WTC11 (cell line): ENCODE measurements at regions not wholly inside any gene's neighbourhood (a gene's known extent, or its start where the extent isn't known, plus 50 kb on each side); places are given as distances from the start of the nearest gene placed in this dataset.

Experiments
- CREB1 ChIP-seq: sonication (generic); formaldehyde crosslinking; IDR thresholded peaks from 2 replicates; pipeline ENCODE4 v1.8.0; 2023; ENCODE audit warnings: mild to moderate bottlenecking, missing genetic modification reagents
- NFYB ChIP-seq: sonication (generic); formaldehyde crosslinking; conservative IDR thresholded peaks from 2 replicates; pipeline ENCODE4 v1.8.0; 2022; ENCODE audit warnings: low read depth, missing genetic modification reagents
- SOX15 ChIP-seq: fragments of 250-450 bp; sonication (Bioruptor Pico); IDR thresholded peaks from 2 replicates; pipeline ENCODE4 v1.9.0; 2021; ENCODE audit warnings: mild to moderate bottlenecking
- TCF7 ChIP-seq: sonication (generic); formaldehyde crosslinking; IDR thresholded peaks from 2 replicates; pipeline ENCODE4 v1.8.0; 2022; ENCODE audit warnings: mild to moderate bottlenecking, low read depth, missing genetic modification reagents, moderate library complexity
- TP53 ChIP-seq: sonication (generic); formaldehyde crosslinking; IDR thresholded peaks from 2 replicates; pipeline ENCODE4 v1.8.1; 2023; ENCODE audit warnings: mild to moderate bottlenecking, missing genetic modification reagents
- TF ChIP-seq, protein P1 (sequence below): fragments of 200-600 bp; IDR thresholded peaks from 2 replicates; pipeline ENCODE4 v1.8.0; 2022; ENCODE audit warnings: antibody characterized with exemption
- TF ChIP-seq, protein P2 (sequence below): sonication (generic); formaldehyde crosslinking; IDR thresholded peaks from 2 replicates; pipeline ENCODE4 v1.8.0; 2023; ENCODE audit warnings: mild to moderate bottlenecking, missing genetic modification reagents
- TF ChIP-seq, protein P3 (sequence below): sonication (generic); formaldehyde crosslinking; IDR thresholded peaks from 2 replicates; pipeline ENCODE4 v1.8.0; 2022; ENCODE audit warnings: mild to moderate bottlenecking, missing genetic modification reagents
- TF ChIP-seq, protein P4 (sequence below): sonication (generic); formaldehyde crosslinking; IDR thresholded peaks from 2 replicates; pipeline ENCODE4 v1.8.0; 2023; ENCODE audit warnings: missing genetic modification reagents
- TF ChIP-seq, protein P5 (sequence below): sonication (generic); formaldehyde crosslinking; IDR thresholded peaks from 2 replicates; pipeline ENCODE4 v1.8.1; 2022; ENCODE audit warnings: low read depth, missing genetic modification reagents, borderline replicate concordance
- TF ChIP-seq, protein P6 (sequence below): sonication (generic); formaldehyde crosslinking; IDR thresholded peaks from 2 replicates; pipeline ENCODE4 v1.8.0; 2022; ENCODE audit warnings: mild to moderate bottlenecking, missing genetic modification reagents
- TF ChIP-seq, protein P7 (sequence below): fragments of 250-450 bp; sonication (Bioruptor Pico); IDR thresholded peaks from 2 replicates; pipeline ENCODE4 v1.9.0; 2021; ENCODE audit warnings: mild to moderate bottlenecking
- TF ChIP-seq, protein P8 (sequence below): fragments of 250-450 bp; sonication (Bioruptor Pico); IDR thresholded peaks from 2 replicates; pipeline ENCODE4 v1.9.0; 2021; ENCODE audit warnings: mild to moderate bottlenecking, borderline replicate concordance

DNA sequence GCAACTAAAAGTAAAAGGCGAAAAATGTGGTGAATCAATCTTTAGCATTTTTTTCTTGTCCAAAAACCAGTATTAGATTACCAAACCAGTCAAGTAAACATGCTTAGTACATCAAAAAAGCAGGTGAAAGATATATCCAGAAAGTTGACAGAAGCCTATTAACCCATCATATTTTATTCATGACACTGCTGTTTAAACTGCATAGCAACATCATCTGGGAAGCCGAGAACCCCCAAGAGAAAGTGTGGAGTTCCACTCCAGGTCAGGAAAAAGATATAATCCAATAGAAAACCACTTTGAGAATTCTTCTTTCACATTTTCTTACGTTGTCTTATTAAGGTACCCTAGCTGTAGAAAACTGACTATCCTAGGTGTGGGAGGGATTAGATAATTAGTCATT lies 466.8 kb upstream of the CDH8 start:
- TF ChIP-seq, protein P1, sequence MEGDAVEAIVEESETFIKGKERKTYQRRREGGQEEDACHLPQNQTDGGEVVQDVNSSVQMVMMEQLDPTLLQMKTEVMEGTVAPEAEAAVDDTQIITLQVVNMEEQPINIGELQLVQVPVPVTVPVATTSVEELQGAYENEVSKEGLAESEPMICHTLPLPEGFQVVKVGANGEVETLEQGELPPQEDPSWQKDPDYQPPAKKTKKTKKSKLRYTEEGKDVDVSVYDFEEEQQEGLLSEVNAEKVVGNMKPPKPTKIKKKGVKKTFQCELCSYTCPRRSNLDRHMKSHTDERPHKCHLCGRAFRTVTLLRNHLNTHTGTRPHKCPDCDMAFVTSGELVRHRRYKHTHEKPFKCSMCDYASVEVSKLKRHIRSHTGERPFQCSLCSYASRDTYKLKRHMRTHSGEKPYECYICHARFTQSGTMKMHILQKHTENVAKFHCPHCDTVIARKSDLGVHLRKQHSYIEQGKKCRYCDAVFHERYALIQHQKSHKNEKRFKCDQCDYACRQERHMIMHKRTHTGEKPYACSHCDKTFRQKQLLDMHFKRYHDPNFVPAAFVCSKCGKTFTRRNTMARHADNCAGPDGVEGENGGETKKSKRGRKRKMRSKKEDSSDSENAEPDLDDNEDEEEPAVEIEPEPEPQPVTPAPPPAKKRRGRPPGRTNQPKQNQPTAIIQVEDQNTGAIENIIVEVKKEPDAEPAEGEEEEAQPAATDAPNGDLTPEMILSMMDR = no peak
- TF ChIP-seq, protein P2, sequence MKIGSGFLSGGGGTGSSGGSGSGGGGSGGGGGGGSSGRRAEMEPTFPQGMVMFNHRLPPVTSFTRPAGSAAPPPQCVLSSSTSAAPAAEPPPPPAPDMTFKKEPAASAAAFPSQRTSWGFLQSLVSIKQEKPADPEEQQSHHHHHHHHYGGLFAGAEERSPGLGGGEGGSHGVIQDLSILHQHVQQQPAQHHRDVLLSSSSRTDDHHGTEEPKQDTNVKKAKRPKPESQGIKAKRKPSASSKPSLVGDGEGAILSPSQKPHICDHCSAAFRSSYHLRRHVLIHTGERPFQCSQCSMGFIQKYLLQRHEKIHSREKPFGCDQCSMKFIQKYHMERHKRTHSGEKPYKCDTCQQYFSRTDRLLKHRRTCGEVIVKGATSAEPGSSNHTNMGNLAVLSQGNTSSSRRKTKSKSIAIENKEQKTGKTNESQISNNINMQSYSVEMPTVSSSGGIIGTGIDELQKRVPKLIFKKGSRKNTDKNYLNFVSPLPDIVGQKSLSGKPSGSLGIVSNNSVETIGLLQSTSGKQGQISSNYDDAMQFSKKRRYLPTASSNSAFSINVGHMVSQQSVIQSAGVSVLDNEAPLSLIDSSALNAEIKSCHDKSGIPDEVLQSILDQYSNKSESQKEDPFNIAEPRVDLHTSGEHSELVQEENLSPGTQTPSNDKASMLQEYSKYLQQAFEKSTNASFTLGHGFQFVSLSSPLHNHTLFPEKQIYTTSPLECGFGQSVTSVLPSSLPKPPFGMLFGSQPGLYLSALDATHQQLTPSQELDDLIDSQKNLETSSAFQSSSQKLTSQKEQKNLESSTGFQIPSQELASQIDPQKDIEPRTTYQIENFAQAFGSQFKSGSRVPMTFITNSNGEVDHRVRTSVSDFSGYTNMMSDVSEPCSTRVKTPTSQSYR (CRISPR knock-in tag) = no peak
- TF ChIP-seq, protein P3, sequence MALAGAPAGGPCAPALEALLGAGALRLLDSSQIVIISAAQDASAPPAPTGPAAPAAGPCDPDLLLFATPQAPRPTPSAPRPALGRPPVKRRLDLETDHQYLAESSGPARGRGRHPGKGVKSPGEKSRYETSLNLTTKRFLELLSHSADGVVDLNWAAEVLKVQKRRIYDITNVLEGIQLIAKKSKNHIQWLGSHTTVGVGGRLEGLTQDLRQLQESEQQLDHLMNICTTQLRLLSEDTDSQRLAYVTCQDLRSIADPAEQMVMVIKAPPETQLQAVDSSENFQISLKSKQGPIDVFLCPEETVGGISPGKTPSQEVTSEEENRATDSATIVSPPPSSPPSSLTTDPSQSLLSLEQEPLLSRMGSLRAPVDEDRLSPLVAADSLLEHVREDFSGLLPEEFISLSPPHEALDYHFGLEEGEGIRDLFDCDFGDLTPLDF (CRISPR knock-in tag) = no peak
- TF ChIP-seq SOX15 = no peak
- no peak for TF ChIP-seq NFYB (CRISPR knock-in tag)
- no peak for TF ChIP-seq TCF7 (CRISPR knock-in tag)
- no peak for TF ChIP-seq TP53 (CRISPR knock-in tag)
- TF ChIP-seq, protein P4, sequence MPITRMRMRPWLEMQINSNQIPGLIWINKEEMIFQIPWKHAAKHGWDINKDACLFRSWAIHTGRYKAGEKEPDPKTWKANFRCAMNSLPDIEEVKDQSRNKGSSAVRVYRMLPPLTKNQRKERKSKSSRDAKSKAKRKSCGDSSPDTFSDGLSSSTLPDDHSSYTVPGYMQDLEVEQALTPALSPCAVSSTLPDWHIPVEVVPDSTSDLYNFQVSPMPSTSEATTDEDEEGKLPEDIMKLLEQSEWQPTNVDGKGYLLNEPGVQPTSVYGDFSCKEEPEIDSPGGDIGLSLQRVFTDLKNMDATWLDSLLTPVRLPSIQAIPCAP (CRISPR knock-in tag) = no peak
- no peak for TF ChIP-seq CREB1
- TF ChIP-seq, protein P5, sequence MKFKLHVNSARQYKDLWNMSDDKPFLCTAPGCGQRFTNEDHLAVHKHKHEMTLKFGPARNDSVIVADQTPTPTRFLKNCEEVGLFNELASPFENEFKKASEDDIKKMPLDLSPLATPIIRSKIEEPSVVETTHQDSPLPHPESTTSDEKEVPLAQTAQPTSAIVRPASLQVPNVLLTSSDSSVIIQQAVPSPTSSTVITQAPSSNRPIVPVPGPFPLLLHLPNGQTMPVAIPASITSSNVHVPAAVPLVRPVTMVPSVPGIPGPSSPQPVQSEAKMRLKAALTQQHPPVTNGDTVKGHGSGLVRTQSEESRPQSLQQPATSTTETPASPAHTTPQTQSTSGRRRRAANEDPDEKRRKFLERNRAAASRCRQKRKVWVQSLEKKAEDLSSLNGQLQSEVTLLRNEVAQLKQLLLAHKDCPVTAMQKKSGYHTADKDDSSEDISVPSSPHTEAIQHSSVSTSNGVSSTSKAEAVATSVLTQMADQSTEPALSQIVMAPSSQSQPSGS (CRISPR knock-in tag) = no peak
- TF ChIP-seq, protein P6, sequence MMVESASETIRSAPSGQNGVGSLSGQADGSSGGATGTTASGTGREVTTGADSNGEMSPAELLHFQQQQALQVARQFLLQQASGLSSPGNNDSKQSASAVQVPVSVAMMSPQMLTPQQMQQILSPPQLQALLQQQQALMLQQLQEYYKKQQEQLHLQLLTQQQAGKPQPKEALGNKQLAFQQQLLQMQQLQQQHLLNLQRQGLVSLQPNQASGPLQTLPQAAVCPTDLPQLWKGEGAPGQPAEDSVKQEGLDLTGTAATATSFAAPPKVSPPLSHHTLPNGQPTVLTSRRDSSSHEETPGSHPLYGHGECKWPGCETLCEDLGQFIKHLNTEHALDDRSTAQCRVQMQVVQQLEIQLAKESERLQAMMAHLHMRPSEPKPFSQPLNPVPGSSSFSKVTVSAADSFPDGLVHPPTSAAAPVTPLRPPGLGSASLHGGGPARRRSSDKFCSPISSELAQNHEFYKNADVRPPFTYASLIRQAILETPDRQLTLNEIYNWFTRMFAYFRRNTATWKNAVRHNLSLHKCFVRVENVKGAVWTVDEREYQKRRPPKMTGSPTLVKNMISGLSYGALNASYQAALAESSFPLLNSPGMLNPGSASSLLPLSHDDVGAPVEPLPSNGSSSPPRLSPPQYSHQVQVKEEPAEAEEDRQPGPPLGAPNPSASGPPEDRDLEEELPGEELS (CRISPR knock-in tag) = no peak
- TF ChIP-seq, protein P7, sequence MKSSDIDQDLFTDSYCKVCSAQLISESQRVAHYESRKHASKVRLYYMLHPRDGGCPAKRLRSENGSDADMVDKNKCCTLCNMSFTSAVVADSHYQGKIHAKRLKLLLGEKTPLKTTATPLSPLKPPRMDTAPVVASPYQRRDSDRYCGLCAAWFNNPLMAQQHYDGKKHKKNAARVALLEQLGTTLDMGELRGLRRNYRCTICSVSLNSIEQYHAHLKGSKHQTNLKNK (CRISPR knock-in tag) = no peak
- TF ChIP-seq, protein P8, sequence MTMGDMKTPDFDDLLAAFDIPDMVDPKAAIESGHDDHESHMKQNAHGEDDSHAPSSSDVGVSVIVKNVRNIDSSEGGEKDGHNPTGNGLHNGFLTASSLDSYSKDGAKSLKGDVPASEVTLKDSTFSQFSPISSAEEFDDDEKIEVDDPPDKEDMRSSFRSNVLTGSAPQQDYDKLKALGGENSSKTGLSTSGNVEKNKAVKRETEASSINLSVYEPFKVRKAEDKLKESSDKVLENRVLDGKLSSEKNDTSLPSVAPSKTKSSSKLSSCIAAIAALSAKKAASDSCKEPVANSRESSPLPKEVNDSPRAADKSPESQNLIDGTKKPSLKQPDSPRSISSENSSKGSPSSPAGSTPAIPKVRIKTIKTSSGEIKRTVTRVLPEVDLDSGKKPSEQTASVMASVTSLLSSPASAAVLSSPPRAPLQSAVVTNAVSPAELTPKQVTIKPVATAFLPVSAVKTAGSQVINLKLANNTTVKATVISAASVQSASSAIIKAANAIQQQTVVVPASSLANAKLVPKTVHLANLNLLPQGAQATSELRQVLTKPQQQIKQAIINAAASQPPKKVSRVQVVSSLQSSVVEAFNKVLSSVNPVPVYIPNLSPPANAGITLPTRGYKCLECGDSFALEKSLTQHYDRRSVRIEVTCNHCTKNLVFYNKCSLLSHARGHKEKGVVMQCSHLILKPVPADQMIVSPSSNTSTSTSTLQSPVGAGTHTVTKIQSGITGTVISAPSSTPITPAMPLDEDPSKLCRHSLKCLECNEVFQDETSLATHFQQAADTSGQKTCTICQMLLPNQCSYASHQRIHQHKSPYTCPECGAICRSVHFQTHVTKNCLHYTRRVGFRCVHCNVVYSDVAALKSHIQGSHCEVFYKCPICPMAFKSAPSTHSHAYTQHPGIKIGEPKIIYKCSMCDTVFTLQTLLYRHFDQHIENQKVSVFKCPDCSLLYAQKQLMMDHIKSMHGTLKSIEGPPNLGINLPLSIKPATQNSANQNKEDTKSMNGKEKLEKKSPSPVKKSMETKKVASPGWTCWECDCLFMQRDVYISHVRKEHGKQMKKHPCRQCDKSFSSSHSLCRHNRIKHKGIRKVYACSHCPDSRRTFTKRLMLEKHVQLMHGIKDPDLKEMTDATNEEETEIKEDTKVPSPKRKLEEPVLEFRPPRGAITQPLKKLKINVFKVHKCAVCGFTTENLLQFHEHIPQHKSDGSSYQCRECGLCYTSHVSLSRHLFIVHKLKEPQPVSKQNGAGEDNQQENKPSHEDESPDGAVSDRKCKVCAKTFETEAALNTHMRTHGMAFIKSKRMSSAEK (CRISPR knock-in tag) = no peak
